Cerebellar cortex (tissue), 1 donor: ENCODE measurements at regions not wholly inside any gene's neighbourhood (a gene's known extent, or its start where the extent isn't known, plus 50 kb on each side); places are given as distances from the start of the nearest gene placed in this dataset.
"Not testable (repeated sequence)": the region's sequence is repeated elsewhere in the genome, so short reads cannot be mapped to it uniquely, and the experiment has no call there.

Experiments
- DNase-seq: peaks from one replicate; pipeline ENCODE4 v3.0.0-alpha.2; 2015; ENCODE audit warnings: low spot score

DNA sequence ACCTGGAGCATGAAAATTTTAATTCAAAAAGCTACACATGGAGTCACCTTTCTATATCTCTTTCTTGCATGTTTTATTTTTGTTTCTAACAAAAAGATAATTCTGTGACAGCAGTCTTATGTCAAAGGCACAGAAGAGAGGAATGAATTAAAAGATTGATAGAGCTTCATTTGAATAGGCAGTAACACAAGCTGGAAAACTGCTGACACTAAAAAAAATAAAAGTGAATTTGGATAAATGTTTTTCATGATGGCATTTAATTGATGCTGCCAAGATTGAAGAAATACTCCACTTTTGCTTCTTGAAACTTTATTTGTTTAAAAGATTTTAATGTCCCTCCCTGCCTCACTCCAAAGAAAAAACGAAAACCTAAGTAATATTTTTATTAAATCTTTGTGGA is 887.4 kb downstream of the PLA2G4A start:
- DNase-seq: no peak

GRCh38 chr1:187718527-187718926 is 889.8 kb downstream of the PLA2G4A start:
- no peak for DNase-seq

DNA sequence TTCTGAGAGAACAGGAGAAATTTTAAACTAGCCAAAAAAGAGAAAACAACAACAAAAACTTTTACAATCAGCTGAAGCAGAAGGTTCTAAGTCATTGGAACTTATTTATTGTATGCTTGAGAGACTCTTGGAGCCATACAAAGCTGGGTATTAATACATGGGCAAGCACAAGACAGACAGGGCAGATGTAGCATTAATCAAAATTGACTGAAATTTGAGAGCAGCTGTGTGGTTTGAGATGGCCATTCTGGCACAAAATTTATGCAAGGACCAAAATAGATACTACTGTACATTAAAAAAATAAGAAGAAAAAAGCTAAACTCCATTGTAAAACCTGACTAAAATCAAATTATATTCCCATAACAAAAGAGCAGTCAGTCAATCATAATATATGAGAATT is 892.5 kb downstream of the PLA2G4A start:
- DNase-seq: no peak

DNA sequence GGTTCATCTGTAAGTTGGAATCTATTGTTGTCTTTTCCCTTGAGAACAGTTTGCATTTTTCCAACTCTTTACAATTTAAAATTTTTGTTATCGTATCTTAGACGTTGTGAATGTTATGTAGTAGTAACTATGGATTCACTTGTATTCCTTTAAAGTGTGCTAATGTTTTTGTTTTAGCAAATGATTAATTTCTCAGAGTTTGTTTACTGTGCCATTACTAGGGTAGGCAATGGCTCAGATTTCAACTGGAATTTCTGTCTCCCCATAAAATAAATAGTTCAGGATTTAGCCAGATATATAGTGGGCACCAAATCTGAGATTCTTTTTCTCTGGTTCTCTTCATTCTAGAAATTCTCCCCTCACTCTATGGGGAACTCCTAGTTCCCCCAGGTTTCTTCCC is 896.5 kb downstream of the PLA2G4A start:
- DNase-seq: no peak

GRCh38 chr1:187733232-187733631 is 904.5 kb downstream of the PLA2G4A start:
- DNase-seq: no peak

DNA sequence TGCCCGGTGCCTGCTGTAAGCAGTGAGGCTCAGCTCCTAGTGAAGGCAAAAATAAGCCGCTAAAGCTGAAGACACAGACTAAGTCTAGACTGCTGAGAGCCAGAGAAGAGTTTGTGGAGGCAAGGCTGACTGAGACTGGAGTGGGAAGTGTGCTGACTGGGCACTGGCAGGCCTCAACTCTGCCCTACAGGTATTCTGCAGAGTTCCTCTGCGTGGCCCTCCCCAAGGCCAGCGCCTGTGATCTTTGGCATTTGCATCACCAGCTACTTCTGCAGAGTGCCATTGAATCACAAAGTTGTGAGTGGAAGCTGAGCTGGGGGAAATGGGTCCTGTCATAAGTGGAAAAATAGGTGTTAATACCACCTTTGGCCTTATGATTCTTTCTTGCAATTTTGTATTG is 905.7 kb downstream of the PLA2G4A start:
- DNase-seq: no peak

GRCh38 chr1:187744665-187745064 is 915.9 kb downstream of the PLA2G4A start:
- no peak for DNase-seq

DNA sequence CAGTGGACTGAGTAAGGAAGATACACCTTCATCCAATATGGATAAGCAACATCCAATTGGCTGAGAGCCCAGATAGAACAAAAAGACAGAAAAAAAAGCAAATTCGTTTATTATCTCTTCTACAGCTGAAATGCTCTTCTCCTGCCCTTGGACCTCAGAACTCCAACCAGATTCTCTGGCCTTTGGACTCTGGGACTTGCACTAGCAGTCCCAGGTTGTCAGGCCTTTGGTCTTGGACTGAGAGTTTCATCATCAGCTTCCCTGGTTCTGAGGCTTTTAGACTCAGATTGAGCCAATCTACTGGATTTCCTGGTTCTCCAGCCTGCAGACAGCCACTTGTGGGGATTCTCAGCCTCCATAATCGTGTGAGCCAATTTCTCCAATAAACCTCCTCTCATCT is 926.8 kb downstream of the PLA2G4A start:
- DNase-seq: no peak

DNA sequence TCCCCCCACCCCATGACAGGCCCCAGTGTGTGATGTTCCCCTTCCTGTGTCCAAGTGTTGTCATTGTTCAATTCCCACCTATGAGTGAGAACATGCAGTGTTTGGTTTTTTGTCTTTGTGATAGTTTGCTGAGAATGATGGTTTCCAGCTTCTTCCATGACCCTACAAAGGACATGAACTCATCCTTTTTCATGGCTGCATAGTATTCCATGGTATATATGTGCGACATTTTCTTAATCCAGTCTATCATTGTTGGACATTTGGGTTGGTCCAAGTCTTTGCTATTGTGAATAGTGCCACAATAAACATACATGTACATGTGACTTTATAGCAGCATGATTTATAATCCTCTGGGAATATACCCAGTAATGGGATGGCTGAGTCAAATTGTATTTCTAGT is 927.9 kb downstream of the PLA2G4A start:
- DNase-seq: not testable (repeated sequence)

GRCh38 chr1:187759825-187760333 is 931.1 kb downstream of the PLA2G4A start:
- DNase-seq: no peak

- DNase-seq: no peak
These were observed 933.4 kb downstream of the PLA2G4A start for GRCh38 chr1:187762118-187762517.

- no peak for DNase-seq
These were observed 934.7 kb downstream of the PLA2G4A start for GRCh38 chr1:187763465-187763864.

DNA sequence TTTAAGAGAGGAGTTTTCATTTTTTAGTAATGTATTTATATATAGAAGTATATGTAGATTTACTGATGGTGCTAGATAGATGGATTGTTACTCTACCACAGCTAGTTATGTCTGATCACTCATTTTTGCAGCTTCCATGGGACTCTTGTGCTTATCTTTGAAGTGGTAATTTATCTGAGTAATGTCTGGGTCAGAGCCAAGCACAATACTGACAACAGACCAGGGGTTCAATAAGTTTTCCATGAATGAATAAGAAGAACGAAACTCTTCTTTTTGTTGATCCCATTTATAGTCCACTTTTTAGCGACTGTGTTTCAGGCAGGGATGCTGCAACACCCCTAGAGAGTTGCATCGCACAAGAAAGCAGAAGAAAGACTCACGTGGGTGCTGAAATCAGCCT is 935.2 kb downstream of the PLA2G4A start:
- no peak for DNase-seq

GRCh38 chr1:187771396-187771795 is 942.6 kb downstream of the PLA2G4A start:
- DNase-seq: no peak

- DNase-seq: no peak
These were observed 944.4 kb downstream of the PLA2G4A start for GRCh38 chr1:187773168-187773567.

- no peak for DNase-seq
These were observed 959.0 kb downstream of the PLA2G4A start for GRCh38 chr1:187787736-187788135.

DNA sequence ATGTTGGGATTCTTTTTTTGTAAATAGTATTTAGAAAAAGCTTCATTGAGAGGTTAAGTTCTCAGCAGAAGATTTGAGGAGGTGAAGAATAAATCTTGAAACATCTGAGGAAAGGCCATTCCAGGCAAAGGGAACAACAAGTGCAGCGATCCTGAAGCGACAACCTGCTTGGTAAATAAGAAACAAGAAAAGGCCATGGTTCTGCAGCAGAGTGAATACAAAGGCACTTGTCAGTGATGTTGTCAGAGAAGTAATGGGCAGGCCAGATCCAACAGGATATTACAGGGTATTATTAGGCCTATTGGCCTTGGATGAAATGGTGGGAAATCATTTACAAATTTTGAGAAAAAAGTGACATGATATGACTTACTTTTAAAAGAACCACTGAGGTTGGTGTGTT is 960.0 kb downstream of the PLA2G4A start:
- DNase-seq: no peak

DNA sequence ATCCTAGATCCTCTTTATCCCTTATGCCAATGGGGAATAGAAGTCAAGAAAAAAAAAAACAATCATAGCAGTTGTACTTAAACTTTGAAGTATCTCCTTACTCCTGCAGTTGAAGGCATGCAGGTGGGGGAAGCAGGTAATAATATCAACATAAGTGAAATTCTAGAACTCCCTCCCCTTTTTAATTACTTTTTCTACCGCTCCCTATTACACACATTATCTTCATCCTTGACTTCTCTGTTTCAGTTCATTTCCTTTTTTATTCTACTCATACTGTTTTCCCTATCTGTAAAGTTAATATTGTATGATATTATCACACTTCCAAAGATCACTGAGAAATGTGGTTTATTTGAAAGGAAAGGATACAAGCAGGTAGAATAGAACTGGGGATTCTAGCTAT is 962.0 kb downstream of the PLA2G4A start:
- DNase-seq: no peak

GRCh38 chr1:187794561-187794960 is 965.8 kb downstream of the PLA2G4A start:
- no peak for DNase-seq

DNA sequence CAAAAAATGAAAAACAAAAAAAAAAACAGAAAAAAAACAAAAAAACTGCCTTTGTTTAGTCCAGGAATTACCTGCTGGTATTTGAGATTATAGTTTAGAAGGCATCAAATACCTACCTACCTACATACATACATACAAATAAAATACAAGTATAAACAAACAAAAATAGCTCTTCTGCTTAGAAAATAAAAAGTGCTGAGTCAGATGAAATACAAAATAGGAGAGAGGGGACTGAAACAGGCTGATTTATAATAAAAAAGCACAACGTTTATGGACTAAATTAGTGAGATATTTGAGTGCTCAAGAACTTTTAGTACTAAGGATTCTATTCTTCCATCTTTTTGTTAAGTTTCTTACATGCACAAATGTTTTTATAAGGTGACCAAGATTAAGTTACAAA is 980.8 kb downstream of the PLA2G4A start:
- no peak for DNase-seq

DNA sequence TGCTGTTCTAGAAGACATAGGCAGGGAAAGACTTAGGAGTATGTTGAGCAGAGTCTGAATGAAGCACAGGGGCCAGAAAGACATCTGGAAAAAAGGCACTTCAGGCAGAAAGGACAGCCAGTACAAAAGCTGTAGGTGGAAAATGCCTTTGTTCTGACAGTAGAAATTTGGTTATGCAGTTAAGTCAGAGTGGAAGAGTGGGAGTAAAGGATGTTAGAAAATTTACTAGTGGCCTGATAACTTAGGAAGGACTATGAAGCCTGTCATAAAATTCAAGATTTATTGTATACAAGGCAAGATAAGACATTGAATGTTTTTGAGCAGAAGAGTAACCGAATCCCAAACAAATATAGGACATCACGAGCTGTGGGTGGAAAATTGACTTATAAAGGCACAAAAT is 987.9 kb downstream of the PLA2G4A start:
- DNase-seq: no peak

- no peak for DNase-seq
These were observed 989.0 kb downstream of the PLA2G4A start for GRCh38 chr1:187817782-187818181.

DNA sequence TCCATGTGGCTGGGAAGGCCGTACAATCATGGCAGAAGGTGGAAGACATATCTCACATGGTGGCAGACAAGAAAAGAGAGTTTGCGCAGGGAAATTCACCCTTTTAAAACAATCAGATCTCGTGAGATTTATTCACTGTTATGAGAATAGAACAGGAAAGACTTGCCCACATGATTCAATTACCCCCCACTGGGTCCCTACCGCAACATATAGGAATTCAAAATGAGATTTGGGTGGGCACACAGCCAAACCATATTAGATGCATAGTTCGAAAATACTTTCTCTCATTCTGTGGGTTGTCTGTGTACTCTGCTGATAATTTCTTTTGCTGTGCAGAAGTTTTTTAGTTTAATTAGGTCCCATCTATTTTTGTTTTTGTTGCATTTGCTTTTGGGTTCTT is 990.3 kb downstream of the PLA2G4A start:
- DNase-seq: no peak

- DNase-seq: no peak
These were observed 1007.8 kb downstream of the PLA2G4A start for GRCh38 chr1:187836557-187836956.

- no peak for DNase-seq
These were observed 1009.0 kb downstream of the PLA2G4A start for GRCh38 chr1:187837787-187838186.
